ENCODE measurements at regions not wholly inside any gene's neighbourhood (a gene's known extent, or its start where the extent isn't known, plus 50 kb on each side); places are given as distances from the start of the nearest gene placed in this dataset.

DNA sequence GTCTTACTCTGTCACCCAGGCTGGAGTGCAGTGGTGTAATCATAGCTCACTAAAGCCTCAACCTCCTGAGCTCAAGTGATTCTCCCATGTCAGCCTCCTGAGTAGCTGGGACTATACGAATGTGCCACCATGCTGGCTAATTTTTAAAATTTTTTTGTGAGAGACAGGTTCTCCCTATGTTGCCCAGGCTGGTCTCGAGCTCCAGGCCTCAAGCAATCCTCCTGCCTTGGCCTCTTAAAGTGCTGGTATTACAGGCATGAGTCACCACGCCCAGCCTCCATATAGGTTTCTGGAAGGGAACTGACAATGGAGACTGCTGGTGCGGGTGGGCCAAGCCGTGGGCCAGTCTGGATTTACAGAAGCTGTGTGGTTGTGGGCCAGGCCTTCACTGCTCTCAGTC lies 189.2 kb downstream of the URI1 start:
- FAIRE-seq (no peak), DNase-seq (ENCODE audit: low read depth, low spot score) (no peak), ATAC-seq (no peak)
- Histone ChIP-seq H3K27ac (ENCODE audit: control insufficient read depth, insufficient read depth) (no peak overlapping the region), H3K36me3 (ENCODE audit: control insufficient read depth in 2 of 2, insufficient read depth in 2 of 2, low read length in 1 of 2) (no peaks in the 10 kb centered on the region), H4K20me1 (ENCODE audit: control insufficient read depth, insufficient read depth) (no peaks in the 10 kb centered on the region), H3K27me3 (replicated peaks in 1 of 2; ENCODE audit: control insufficient read depth in 2 of 2, insufficient read depth in 2 of 2, low read length in 1 of 2) (no peaks in the 10 kb centered on the region), H3K4me3 (no peak overlapping the region), H2AFZ (ENCODE audit: control insufficient read depth, low read depth, low read length) (no peak overlapping the region), H3K79me2 (ENCODE audit: control insufficient read depth, insufficient read depth, low read length) (no peaks in the 10 kb centered on the region), H3K9me3 (replicated peaks; ENCODE audit: control insufficient read depth, insufficient read depth, low read length) (no peaks in the 10 kb centered on the region), H3K4me2 (ENCODE audit: control insufficient read depth, insufficient read depth) (no peak overlapping the region), H3K4me1 (ENCODE audit: control insufficient read depth, insufficient read depth, low read length) (no peaks in the 10 kb centered on the region), H3K9ac (ENCODE audit: control insufficient read depth, insufficient read depth, low read length) (no peak overlapping the region)
- RAD21 ChIA-PET (ENCODE audit: unreplicated experiment) = no interaction called here
- no peak for TF ChIP-seq IRF4 (IDR thresholded peaks at IDR 0.05; ENCODE audit: low read depth, low read length)
- TF ChIP-seq YBX1 (IDR thresholded peaks at IDR 0.05) = no peak
- no peak for TF ChIP-seq HCFC1 (IDR thresholded peaks at IDR 0.05; ENCODE audit: low read length)
- TF ChIP-seq, protein P1, sequence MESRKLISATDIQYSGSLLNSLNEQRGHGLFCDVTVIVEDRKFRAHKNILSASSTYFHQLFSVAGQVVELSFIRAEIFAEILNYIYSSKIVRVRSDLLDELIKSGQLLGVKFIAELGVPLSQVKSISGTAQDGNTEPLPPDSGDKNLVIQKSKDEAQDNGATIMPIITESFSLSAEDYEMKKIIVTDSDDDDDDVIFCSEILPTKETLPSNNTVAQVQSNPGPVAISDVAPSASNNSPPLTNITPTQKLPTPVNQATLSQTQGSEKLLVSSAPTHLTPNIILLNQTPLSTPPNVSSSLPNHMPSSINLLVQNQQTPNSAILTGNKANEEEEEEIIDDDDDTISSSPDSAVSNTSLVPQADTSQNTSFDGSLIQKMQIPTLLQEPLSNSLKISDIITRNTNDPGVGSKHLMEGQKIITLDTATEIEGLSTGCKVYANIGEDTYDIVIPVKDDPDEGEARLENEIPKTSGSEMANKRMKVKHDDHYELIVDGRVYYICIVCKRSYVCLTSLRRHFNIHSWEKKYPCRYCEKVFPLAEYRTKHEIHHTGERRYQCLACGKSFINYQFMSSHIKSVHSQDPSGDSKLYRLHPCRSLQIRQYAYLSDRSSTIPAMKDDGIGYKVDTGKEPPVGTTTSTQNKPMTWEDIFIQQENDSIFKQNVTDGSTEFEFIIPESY (IDR thresholded peaks at IDR 0.05) = no peak
- TF ChIP-seq DPF2 (IDR thresholded peaks at IDR 0.05) = no peak
- no peak for TF ChIP-seq NFYB (IDR thresholded peaks at IDR 0.05; ENCODE audit: insufficient read depth, low read depth, low read length)
- TF ChIP-seq MYC (IDR thresholded peaks at IDR 0.05; ENCODE audit: insufficient read depth, insufficient read length, insufficient replicate concordance, low read length, severe bottlenecking) = no peak
- no peak for TF ChIP-seq ZBED1 (IDR thresholded peaks at IDR 0.05; ENCODE audit: borderline replicate concordance)
- no peak for TF ChIP-seq ATF7 (IDR thresholded peaks at IDR 0.05; ENCODE audit: low read depth)
- TF ChIP-seq, protein P2, sequence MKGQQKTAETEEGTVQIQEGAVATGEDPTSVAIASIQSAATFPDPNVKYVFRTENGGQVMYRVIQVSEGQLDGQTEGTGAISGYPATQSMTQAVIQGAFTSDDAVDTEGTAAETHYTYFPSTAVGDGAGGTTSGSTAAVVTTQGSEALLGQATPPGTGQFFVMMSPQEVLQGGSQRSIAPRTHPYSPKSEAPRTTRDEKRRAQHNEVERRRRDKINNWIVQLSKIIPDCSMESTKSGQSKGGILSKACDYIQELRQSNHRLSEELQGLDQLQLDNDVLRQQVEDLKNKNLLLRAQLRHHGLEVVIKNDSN (IDR thresholded peaks at IDR 0.05; ENCODE audit: borderline replicate concordance, extremely low read length, insufficient read depth, low read depth, low read length) = no peak
- no peak for TF ChIP-seq GABPA (IDR thresholded peaks at IDR 0.05; ENCODE audit: low read depth)
- no peak for TF ChIP-seq SUPT20H (IDR thresholded peaks at IDR 0.05; ENCODE audit: borderline replicate concordance, control insufficient read depth, low read depth, low read length)
- intact Hi-C loops (cut with micrococcal nuclease; ENCODE audit: unreplicated experiment) (no loop called here), in situ Hi-C loops (cut with MboI) (no loop called here)
- 4% methylated on average over 5 of the region's 5 CpGs for WGBS (ENCODE audit: insufficient coverage, insufficient replicate concordance, low lambda C conversion rate, missing lambda C conversion rate)
- POLR2A ChIA-PET = no interaction called here
- SMC1A ChIA-PET (ENCODE audit: uncharacterized antibody, unreplicated experiment) = no interaction called here
- BruUV-seq (replicated peaks) = no TSS peak
- CTCF ChIA-PET = no interaction called here
